ENCODE measurements at regions not wholly inside any gene's neighbourhood (a gene's known extent, or its start where the extent isn't known, plus 50 kb on each side); places are given as distances from the start of the nearest gene placed in this dataset.

DNA sequence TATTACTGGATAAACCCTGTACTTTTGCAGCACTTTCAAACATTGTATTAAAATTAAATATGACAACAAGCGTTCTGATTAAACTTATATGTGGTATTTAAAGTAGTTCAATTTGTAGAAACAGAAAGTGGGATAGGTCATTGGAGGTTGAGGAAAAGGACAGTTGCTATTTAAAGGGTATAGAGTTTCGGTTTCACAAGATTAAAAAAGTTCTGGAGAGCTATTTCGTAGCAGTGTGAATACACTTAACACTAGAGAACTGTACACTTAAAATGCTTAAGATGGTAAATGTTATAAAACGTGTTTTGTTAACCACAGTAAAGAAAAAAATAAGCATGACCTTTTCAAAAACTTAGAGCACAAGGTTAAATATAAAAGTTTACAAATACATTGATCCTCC is 382.1 kb downstream of the BRINP1 start:
- no peak for DNase-seq
- no peaks in the 10 kb centered on the region for H3K9me3 ChIP-seq
- no peak for TF ChIP-seq CTCF (IDR thresholded peaks at IDR 0.05; ENCODE audit: low read depth, low read length)
- no peak overlapping the region for H3K4me3 ChIP-seq (ENCODE audit: low read depth, low read length)
- no peaks in the 10 kb centered on the region for H3K36me3 ChIP-seq
- no peaks in the 10 kb centered on the region for H3K4me1 ChIP-seq
- H3K27me3 ChIP-seq, result no peaks in the 10 kb centered on the region

GRCh38 chr9:118990949-118991348 is 378.3 kb downstream of the BRINP1 start:
- Histone ChIP-seq H3K36me3 (no peaks in the 10 kb centered on the region), H3K4me1 (no peaks in the 10 kb centered on the region), H3K9me3 (no peaks in the 10 kb centered on the region), H3K4me3 (ENCODE audit: low read depth, low read length) (no peak overlapping the region), H3K27me3 (no peaks in the 10 kb centered on the region)
- no peak for DNase-seq
- no peak for TF ChIP-seq CTCF (IDR thresholded peaks at IDR 0.05; ENCODE audit: low read depth, low read length)

- no peak for TF ChIP-seq CTCF (IDR thresholded peaks at IDR 0.05; ENCODE audit: low read depth, low read length)
- Histone ChIP-seq H3K9me3 (no peaks in the 10 kb centered on the region), H3K27me3 (no peaks in the 10 kb centered on the region), H3K36me3 (no peaks in the 10 kb centered on the region), H3K4me1 (no peaks in the 10 kb centered on the region), H3K4me3 (ENCODE audit: low read depth, low read length) (no peak overlapping the region)
- DNase-seq, result no peak
Observed at GRCh38 chr9:118991366-118992285, 377.6 kb downstream of the BRINP1 start.

- Histone ChIP-seq H3K4me3 (ENCODE audit: low read depth, low read length) (no peak overlapping the region), H3K4me1 (no peaks in the 10 kb centered on the region), H3K27me3 (no peaks in the 10 kb centered on the region), H3K9me3 (no peaks in the 10 kb centered on the region), H3K36me3 (no peaks in the 10 kb centered on the region)
- DNase-seq, result no peak
- no peak for TF ChIP-seq CTCF (IDR thresholded peaks at IDR 0.05; ENCODE audit: low read depth, low read length)
Observed at GRCh38 chr9:118992813-118993794, 376.1 kb downstream of the BRINP1 start.

DNA sequence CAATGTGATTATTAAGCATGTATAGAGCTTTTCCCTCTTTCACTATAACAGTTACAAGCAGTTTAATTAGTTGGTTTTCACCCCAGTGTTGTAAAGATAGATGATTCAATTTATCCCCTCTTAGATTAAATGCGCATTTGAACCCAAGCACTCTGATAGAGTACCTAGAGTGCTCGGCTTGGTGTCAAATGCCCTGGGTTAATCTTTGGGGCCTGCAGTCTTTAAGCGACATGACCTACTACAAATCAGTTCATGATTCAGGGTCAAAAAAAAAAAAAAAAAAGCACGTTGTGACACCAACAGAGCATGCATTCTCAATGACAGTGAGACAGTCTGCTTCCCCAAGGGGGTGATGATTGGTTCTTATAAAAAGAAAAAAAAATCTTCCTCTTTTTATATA is 375.3 kb downstream of the BRINP1 start:
- no peak for TF ChIP-seq CTCF (IDR thresholded peaks at IDR 0.05; ENCODE audit: low read depth, low read length)
- no peaks in the 10 kb centered on the region for H3K36me3 ChIP-seq
- H3K4me3 ChIP-seq (ENCODE audit: low read depth, low read length), result no peak overlapping the region
- H3K4me1 ChIP-seq, result no peaks in the 10 kb centered on the region
- no peaks in the 10 kb centered on the region for H3K9me3 ChIP-seq
- no peaks in the 10 kb centered on the region for H3K27me3 ChIP-seq
- no peak for DNase-seq

All from BE2C (cell line).